Hepatocyte (in vitro differentiated cells): ENCODE measurements at regions not wholly inside any gene's neighbourhood (a gene's known extent, or its start where the extent isn't known, plus 50 kb on each side); places are given as distances from the start of the nearest gene placed in this dataset.
A peak's percentile ranks its signal among the peaks of the same experiment; 100 is the strongest.

ENCODE experiments used
- DNase-seq: peaks from one replicate; pipeline ENCODE4 v3.0.0-alpha.2; 2016; ENCODE audit warnings: low spot score
- H2AFZ ChIP-seq: fragments of 200-600 bp; sonication (generic); 2 replicates; pipeline ENCODE4 v1.6.0; 2016; ENCODE audit warnings: antibody characterized with exemption, mild to moderate bottlenecking
- H3K27ac ChIP-seq: fragments of 200-600 bp; sonication (generic); 2 replicates; pipeline ENCODE4 v1.5.1; 2016; ENCODE audit warnings: mild to moderate bottlenecking
- H3K27me3 ChIP-seq: fragments of 200-600 bp; sonication (generic); 2 replicates; pipeline ENCODE4 v1.6.1; 2016
- H3K36me3 ChIP-seq: fragments of 200-600 bp; sonication (generic); replicated peaks from 2 replicates; pipeline ENCODE4 v1.5.1; 2016; ENCODE audit warnings: low read depth; ENCODE audit not compliant: insufficient read depth
- H3K4me1 ChIP-seq: fragments of 200-600 bp; sonication (generic); 2 replicates; pipeline ENCODE4 v1.5.1; 2016; ENCODE audit warnings: mild to moderate bottlenecking, moderate library complexity; ENCODE audit not compliant: insufficient read depth
- H3K4me2 ChIP-seq: fragments of 200-600 bp; sonication (generic); 2 replicates; pipeline ENCODE4 v1.6.0; 2016
- H3K4me3 ChIP-seq: fragments of 200-600 bp; sonication (generic); 2 replicates; pipeline ENCODE4 v1.5.1; 2016; ENCODE audit warnings: mild to moderate bottlenecking
- H3K79me2 ChIP-seq: fragments of 200-600 bp; sonication (generic); 2 replicates; pipeline ENCODE4 v1.6.0; 2017; ENCODE audit warnings: mild to moderate bottlenecking
- H3K9me2 ChIP-seq: fragments of 200-600 bp; sonication (generic); replicated peaks from 2 replicates; pipeline ENCODE4 v1.6.0; 2017; ENCODE audit warnings: mild to moderate bottlenecking; ENCODE audit not compliant: insufficient read depth
- H3K9me3 ChIP-seq: fragments of 200-600 bp; sonication (generic); 2 replicates; pipeline ENCODE4 v1.5.1; 2016; ENCODE audit warnings: low read depth, mild to moderate bottlenecking
- H4K20me1 ChIP-seq: fragments of 200-600 bp; sonication (generic); 2 replicates; pipeline ENCODE4 v1.6.0; 2016; ENCODE audit warnings: mild to moderate bottlenecking; ENCODE audit not compliant: insufficient read depth, poor library complexity, severe bottlenecking
- CTCF ChIP-seq: fragments of 200-600 bp; sonication (generic); IDR thresholded peaks from 2 replicates; pipeline ENCODE4 v1.5.1; 2016; ENCODE audit warnings: antibody characterized with exemption, mild to moderate bottlenecking; ENCODE audit not compliant: poor library complexity
- EZH2 ChIP-seq: fragments of 200-600 bp; sonication (generic); IDR thresholded peaks from 2 replicates; pipeline ENCODE4 v1.6.1; 2016; ENCODE audit warnings: antibody characterized with exemption, mild to moderate bottlenecking, borderline replicate concordance
- EZH2phosphoT487 ChIP-seq: fragments of 200-600 bp; sonication (generic); IDR thresholded peaks from one replicate; pipeline ENCODE4 v1.6.1; 2018; ENCODE audit warnings: antibody characterized with exemption, mild to moderate bottlenecking, low read depth, moderate library complexity; ENCODE audit not compliant: unreplicated experiment, severe bottlenecking
- WGBS: methylation state at CpG from one replicate; pipeline ENCODE4 v1.1.6; 2016; ENCODE audit warnings: low lambda C conversion rate; ENCODE audit errors: missing lambda C conversion rate; 5-methylcytosine and 5-hydroxymethylcytosine counted together

- Histone ChIP-seq H3K4me2 (no peak overlapping the region), H3K79me2 (no peaks in the 10 kb centered on the region), H4K20me1 (no peaks in the 10 kb centered on the region), H3K27ac (no peak overlapping the region), H3K9me3 (no peaks in the 10 kb centered on the region), H3K4me3 (no peak overlapping the region), H3K27me3 (no peaks in the 10 kb centered on the region), H2AFZ (no peak overlapping the region), H3K9me2 (no peaks in the 10 kb centered on the region), H3K4me1 (peaks cover 11% of the 10 kb centered on the region), H3K36me3 (no peaks in the 10 kb centered on the region)
- DNase-seq, result no peak
- WGBS, result 97% methylated on average over 3 of the region's 3 CpGs
- TF ChIP-seq CTCF (no peak), EZH2phosphoT487 (no peak), EZH2 (no peak)
These were observed 553.8 kb upstream of the JAG1 start for GRCh38 chr20:11227602-11228001.

- peak overlapping the region; percentile 34 for H3K4me2 ChIP-seq
- H3K27ac ChIP-seq, result peak overlapping the region; percentile 30
These were observed 556.0 kb upstream of the JAG1 start for GRCh38 chr20:11229772-11230171.

GRCh38 chr20:11230999-11231398 lies 557.2 kb upstream of the JAG1 start:
- no peak for DNase-seq
- Histone ChIP-seq H3K79me2 (no peaks in the 10 kb centered on the region), H3K9me2 (no peaks in the 10 kb centered on the region), H4K20me1 (no peaks in the 10 kb centered on the region), H3K27ac (no peak overlapping the region), H3K4me1 (peaks cover 24% of the 10 kb centered on the region), H3K4me2 (no peak overlapping the region), H3K27me3 (no peaks in the 10 kb centered on the region), H3K4me3 (no peak overlapping the region), H3K9me3 (no peaks in the 10 kb centered on the region), H2AFZ (no peak overlapping the region), H3K36me3 (no peaks in the 10 kb centered on the region)
- 91% methylated on average over 1 of the region's 1 CpG for WGBS
- TF ChIP-seq EZH2 (no peak), EZH2phosphoT487 (no peak), CTCF (no peak)

More at GRCh38 chr20:11229772-11230171, 556.0 kb upstream of the JAG1 start:
- TF ChIP-seq EZH2phosphoT487 (no peak), EZH2 (no peak), CTCF (no peak)
- Histone ChIP-seq H3K4me1 (peaks cover 17% of the 10 kb centered on the region), H3K4me3 (no peak overlapping the region), H3K36me3 (no peaks in the 10 kb centered on the region), H2AFZ (peak overlapping the region; percentile 21), H4K20me1 (no peaks in the 10 kb centered on the region), H3K9me2 (no peaks in the 10 kb centered on the region), H3K79me2 (no peaks in the 10 kb centered on the region), H3K27me3 (no peaks in the 10 kb centered on the region), H3K9me3 (no peaks in the 10 kb centered on the region)
- 21% methylated on average over 3 of the region's 3 CpGs for WGBS
- DNase-seq, result peak; percentile 31
